SK-N-SH (cell line): ENCODE measurements at regions not wholly inside any gene's neighbourhood (a gene's known extent, or its start where the extent isn't known, plus 50 kb on each side); places are given as distances from the start of the nearest gene placed in this dataset.

Experiments
- CTCF ChIA-PET: fragments of 300-600, 350-600 bp; formaldehyde crosslinking; extraction: SDS; loops from one replicate; lab custom pipeline; 2021; lab: Yijun Ruan, JAX
- POLR2A ChIA-PET: fragments of 350-600 bp; sonication (Branson Sonifier 250); formaldehyde crosslinking; extraction: SDS; loops from one replicate; lab custom pipeline; 2020; ENCODE audit warnings: antibody characterized with exemption, inconsistent platforms; lab: Yijun Ruan, JAX
- DNase-seq: peaks from one replicate; pipeline ENCODE4 v3.0.0; 2012
- H2AFZ ChIP-seq: fragments of 200-600 bp; sonication (generic); 2 replicates; pipeline ENCODE4 v1.8.1; 2016; ENCODE audit warnings: antibody characterized with exemption, mild to moderate bottlenecking, low read depth
- H3F3A ChIP-seq: fragments of 200-600 bp; sonication (generic); replicated peaks from 2 replicates; pipeline ENCODE3; 2016; ENCODE audit warnings: antibody characterized with exemption, mild to moderate bottlenecking; ENCODE audit not compliant: insufficient read depth
- H3K27ac ChIP-seq, 2 experiments: fragments of 200-500 bp in 1 of 2; fragments of 200-600 bp in 1 of 2; sonication (Bioruptor generic) in 1 of 2; sonication (generic), shearing (Covaris generic) in 1 of 2; 2 replicates each; pipeline versions ENCODE4 v1.5.1 to v1.6.1; 2014 to 2016; ENCODE audit warnings: low read depth in 2 of 2, inconsistent platforms in 1 of 2, low read length in 1 of 2, mild to moderate bottlenecking in 1 of 2, mixed read lengths in 1 of 2
- H3K27me3 ChIP-seq: fragments of 200-600 bp; sonication (generic), shearing (Covaris generic); 2 replicates; pipeline ENCODE4 v1.6.1; 2016; ENCODE audit warnings: mixed run types; ENCODE audit not compliant: insufficient read depth
- H3K36me3 ChIP-seq, 2 experiments: fragments of 200-500 bp in 1 of 2; fragments of 200-600 bp in 1 of 2; sonication (Bioruptor generic) in 1 of 2; sonication (generic) in 1 of 2; replicated peaks in 1 of 2; 2 replicates each; pipeline versions ENCODE3 to v1.5.1; 2014 to 2016; ENCODE audit warnings: low read length in 1 of 2, mild to moderate bottlenecking in 1 of 2; ENCODE audit not compliant: insufficient read depth in 2 of 2, control insufficient read depth in 1 of 2
- H3K4me1 ChIP-seq, 2 experiments: fragments of 200-500 bp in 1 of 2; fragments of 200-600 bp in 1 of 2; sonication (Bioruptor generic) in 1 of 2; sonication (generic), shearing (Covaris generic) in 1 of 2; 2 replicates each; pipeline versions ENCODE4 v1.5.1 to v1.6.1; 2014 to 2016; ENCODE audit warnings: low read depth in 1 of 2, low read length in 1 of 2, mixed run types in 1 of 2; ENCODE audit not compliant: insufficient read depth in 2 of 2, control insufficient read depth in 1 of 2
- H3K4me2 ChIP-seq: fragments of 200-600 bp; sonication (generic), shearing (Covaris generic); 2 replicates; pipeline ENCODE4 v1.6.1; 2017; ENCODE audit warnings: mixed run types
- H3K4me3 ChIP-seq, 2 experiments: fragments of 200-500 bp in 1 of 2; fragments of 200-600 bp in 1 of 2; sonication (Bioruptor generic) in 1 of 2; sonication (generic), shearing (Covaris generic) in 1 of 2; 2 replicates each; pipeline versions ENCODE4 v1.5.1 to v1.8.1; 2014 to 2016; ENCODE audit warnings: low read depth in 2 of 2, inconsistent platforms in 1 of 2, low read length in 1 of 2, mild to moderate bottlenecking in 1 of 2, mixed read lengths in 1 of 2, moderate library complexity in 1 of 2
- H3K79me2 ChIP-seq: fragments of 200-600 bp; sonication (generic); 2 replicates; pipeline ENCODE4 v1.8.1; 2017; ENCODE audit warnings: mild to moderate bottlenecking; ENCODE audit not compliant: insufficient read depth
- H3K9ac ChIP-seq: fragments of 200-600 bp; sonication (generic); 2 replicates; pipeline ENCODE4 v1.6.1; 2017; ENCODE audit warnings: mixed run types
- H3K9me2 ChIP-seq: fragments of 200-600 bp; sonication (generic); 2 replicates; pipeline ENCODE4 v1.6.1; 2017; ENCODE audit warnings: mixed run types
- H3K9me3 ChIP-seq: fragments of 200-600 bp; sonication (generic); 2 replicates; pipeline ENCODE4 v1.6.1; 2017; ENCODE audit warnings: mixed run types, mild to moderate bottlenecking, moderate library complexity
- H4K20me1 ChIP-seq: fragments of 200-600 bp; sonication (generic); 2 replicates; pipeline ENCODE4 v1.6.1; 2017; ENCODE audit warnings: mild to moderate bottlenecking, mixed run types; ENCODE audit not compliant: insufficient read depth
- FOSL2 ChIP-seq: IDR thresholded peaks from 2 replicates; pipeline ENCODE4 v1.4.0; 2012; ENCODE audit warnings: low read depth, mild to moderate bottlenecking, moderate library complexity, borderline replicate concordance
- FOXM1 ChIP-seq: IDR thresholded peaks from 2 replicates; pipeline ENCODE4 v1.4.0; 2012; ENCODE audit warnings: low read depth, mild to moderate bottlenecking
- GABPA ChIP-seq: IDR thresholded peaks from 2 replicates; pipeline ENCODE4 v1.4.0; 2012; ENCODE audit warnings: low read depth, mild to moderate bottlenecking
- GATA2 ChIP-seq: sonication (generic); formaldehyde crosslinking; IDR thresholded peaks from 2 replicates; pipeline ENCODE4 v1.5.0; 2020; ENCODE audit warnings: mild to moderate bottlenecking, missing genetic modification reagents
- NRF1 ChIP-seq: IDR thresholded peaks from 2 replicates; pipeline ENCODE4 v1.6.1; 2012; ENCODE audit warnings: low read depth, mild to moderate bottlenecking, low read length
- RFX5 ChIP-seq: IDR thresholded peaks from 2 replicates; pipeline ENCODE4 v1.6.1; 2012; ENCODE audit warnings: mild to moderate bottlenecking, improper control_type of control experiment, low read length
- RXRA ChIP-seq: IDR thresholded peaks from 2 replicates; pipeline ENCODE4 v1.4.0; 2012; ENCODE audit warnings: low read depth, mild to moderate bottlenecking, borderline replicate concordance
- TAF1 ChIP-seq: IDR thresholded peaks from 2 replicates; pipeline ENCODE4 v1.6.1; 2012; ENCODE audit warnings: low read depth, mild to moderate bottlenecking, low read length, moderate library complexity, borderline replicate concordance
- TEAD4 ChIP-seq: IDR thresholded peaks from 2 replicates; pipeline ENCODE4 v1.4.0; 2012; ENCODE audit warnings: mild to moderate bottlenecking, borderline replicate concordance; ENCODE audit not compliant: insufficient read depth
- USF2 ChIP-seq: fragments of 150-350 bp; IDR thresholded peaks from 2 replicates; pipeline ENCODE4 v1.6.1; 2017; ENCODE audit warnings: antibody characterized with exemption, low read length, low read depth, borderline replicate concordance
- YY1 ChIP-seq: IDR thresholded peaks from 2 replicates; pipeline ENCODE4 v1.4.0; 2012; ENCODE audit warnings: low read depth, mild to moderate bottlenecking
- ZBTB33 ChIP-seq: IDR thresholded peaks from 2 replicates; pipeline ENCODE4 v1.4.0; 2012; ENCODE audit warnings: low read depth, borderline replicate concordance
- WGBS: methylation state at CpG from one replicate; pipeline ENCODE4 v1.1.6; 2017; ENCODE audit warnings: low lambda C conversion rate; 5-methylcytosine and 5-hydroxymethylcytosine counted together
- TF ChIP-seq, protein P1 (sequence below): IDR thresholded peaks from 2 replicates; pipeline ENCODE4; 2012
- TF ChIP-seq, protein P2 (sequence below): fragments of 200-600 bp; sonication (generic); IDR thresholded peaks from 2 replicates; pipeline ENCODE4 v1.6.1; 2017; ENCODE audit warnings: antibody characterized with exemption, mild to moderate bottlenecking, moderate library complexity
- TF ChIP-seq, protein P3 (sequence below): fragments of 150-350 bp; IDR thresholded peaks from 2 replicates; pipeline ENCODE4 v1.6.1; 2016; ENCODE audit warnings: mild to moderate bottlenecking, low read depth, low read length

GRCh38 chr1:103997631-103998030 is 247.9 kb downstream of the AMY1C start:
- TF ChIP-seq NRF1: no peak
- no peak for TF ChIP-seq FOSL2
- no peak for TF ChIP-seq USF2
- TF ChIP-seq YY1: no peak
- no peak for TF ChIP-seq GABPA
- TF ChIP-seq, protein P1, sequence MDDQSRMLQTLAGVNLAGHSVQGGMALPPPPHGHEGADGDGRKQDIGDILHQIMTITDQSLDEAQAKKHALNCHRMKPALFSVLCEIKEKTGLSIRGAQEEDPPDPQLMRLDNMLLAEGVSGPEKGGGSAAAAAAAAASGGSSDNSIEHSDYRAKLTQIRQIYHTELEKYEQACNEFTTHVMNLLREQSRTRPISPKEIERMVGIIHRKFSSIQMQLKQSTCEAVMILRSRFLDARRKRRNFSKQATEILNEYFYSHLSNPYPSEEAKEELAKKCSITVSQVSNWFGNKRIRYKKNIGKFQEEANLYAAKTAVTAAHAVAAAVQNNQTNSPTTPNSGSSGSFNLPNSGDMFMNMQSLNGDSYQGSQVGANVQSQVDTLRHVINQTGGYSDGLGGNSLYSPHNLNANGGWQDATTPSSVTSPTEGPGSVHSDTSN: no peak
- TF ChIP-seq RFX5: no peak
- no peak for TF ChIP-seq RXRA
- TF ChIP-seq TAF1: no peak
- no peak for TF ChIP-seq TEAD4
- no peak for TF ChIP-seq ZBTB33
- TF ChIP-seq, protein P2, sequence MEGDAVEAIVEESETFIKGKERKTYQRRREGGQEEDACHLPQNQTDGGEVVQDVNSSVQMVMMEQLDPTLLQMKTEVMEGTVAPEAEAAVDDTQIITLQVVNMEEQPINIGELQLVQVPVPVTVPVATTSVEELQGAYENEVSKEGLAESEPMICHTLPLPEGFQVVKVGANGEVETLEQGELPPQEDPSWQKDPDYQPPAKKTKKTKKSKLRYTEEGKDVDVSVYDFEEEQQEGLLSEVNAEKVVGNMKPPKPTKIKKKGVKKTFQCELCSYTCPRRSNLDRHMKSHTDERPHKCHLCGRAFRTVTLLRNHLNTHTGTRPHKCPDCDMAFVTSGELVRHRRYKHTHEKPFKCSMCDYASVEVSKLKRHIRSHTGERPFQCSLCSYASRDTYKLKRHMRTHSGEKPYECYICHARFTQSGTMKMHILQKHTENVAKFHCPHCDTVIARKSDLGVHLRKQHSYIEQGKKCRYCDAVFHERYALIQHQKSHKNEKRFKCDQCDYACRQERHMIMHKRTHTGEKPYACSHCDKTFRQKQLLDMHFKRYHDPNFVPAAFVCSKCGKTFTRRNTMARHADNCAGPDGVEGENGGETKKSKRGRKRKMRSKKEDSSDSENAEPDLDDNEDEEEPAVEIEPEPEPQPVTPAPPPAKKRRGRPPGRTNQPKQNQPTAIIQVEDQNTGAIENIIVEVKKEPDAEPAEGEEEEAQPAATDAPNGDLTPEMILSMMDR: no peak
- TF ChIP-seq FOXM1: no peak
- TF ChIP-seq GATA2 (CRISPR knock-in tag): no peak
- TF ChIP-seq, protein P3, sequence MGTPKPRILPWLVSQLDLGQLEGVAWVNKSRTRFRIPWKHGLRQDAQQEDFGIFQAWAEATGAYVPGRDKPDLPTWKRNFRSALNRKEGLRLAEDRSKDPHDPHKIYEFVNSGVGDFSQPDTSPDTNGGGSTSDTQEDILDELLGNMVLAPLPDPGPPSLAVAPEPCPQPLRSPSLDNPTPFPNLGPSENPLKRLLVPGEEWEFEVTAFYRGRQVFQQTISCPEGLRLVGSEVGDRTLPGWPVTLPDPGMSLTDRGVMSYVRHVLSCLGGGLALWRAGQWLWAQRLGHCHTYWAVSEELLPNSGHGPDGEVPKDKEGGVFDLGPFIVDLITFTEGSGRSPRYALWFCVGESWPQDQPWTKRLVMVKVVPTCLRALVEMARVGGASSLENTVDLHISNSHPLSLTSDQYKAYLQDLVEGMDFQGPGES: no peak
- CTCF ChIA-PET: no interaction called here
- no peaks in the 10 kb centered on the region for H3K9me3 ChIP-seq
- no peaks in the 10 kb centered on the region for H3K36me3 ChIP-seq
- H3K4me3 ChIP-seq: no peak overlapping the region
- no peak overlapping the region for H3K27ac ChIP-seq
- no peak overlapping the region for H3K4me2 ChIP-seq
- no peaks in the 10 kb centered on the region for H3K79me2 ChIP-seq
- DNase-seq: no peak
- H3K4me1 ChIP-seq: no peaks in the 10 kb centered on the region
- H2AFZ ChIP-seq: no peak overlapping the region
- H3K9ac ChIP-seq: no peak overlapping the region
- POLR2A ChIA-PET: no interaction called here
- no peaks in the 10 kb centered on the region for H3K27me3 ChIP-seq
- H3F3A ChIP-seq: no peaks in the 10 kb centered on the region
- WGBS: 9% methylated on average over 3 of the region's 3 CpGs
- H4K20me1 ChIP-seq: no peaks in the 10 kb centered on the region
- no peaks in the 10 kb centered on the region for H3K9me2 ChIP-seq
